Colonic mucosa (tissue), 4 donors: ENCODE measurements at regions not wholly inside any gene's neighbourhood (a gene's known extent, or its start where the extent isn't known, plus 50 kb on each side); places are given as distances from the start of the nearest gene placed in this dataset.

Experiments used
- DNase-seq: peaks from one replicate; pipeline ENCODE4 v3.0.0-alpha.2; 2020
- H3K27ac ChIP-seq: fragments of 200-600 bp; one replicate; pipeline ENCODE4 v1.8.0; 2021
- H3K27me3 ChIP-seq: fragments of 200-600 bp; one replicate; pipeline ENCODE4 v1.8.0; 2021
- H3K36me3 ChIP-seq: fragments of 200-600 bp; one replicate; pipeline ENCODE4 v1.8.0; 2021
- H3K4me1 ChIP-seq: fragments of 200-600 bp; one replicate; pipeline ENCODE4 v1.8.0; 2021; ENCODE audit warnings: mild to moderate bottlenecking
- H3K4me3 ChIP-seq: fragments of 200-600 bp; one replicate; pipeline ENCODE4 v1.8.0; 2021
- H3K9ac ChIP-seq, 2 donors: one replicate each; pipeline ENCODE4 v1.7.0; 2013; ENCODE audit warnings: control low read depth in 2 of 2, low read depth in 2 of 2, low read length in 2 of 2
- H3K9me3 ChIP-seq: fragments of 200-600 bp; one replicate; pipeline ENCODE4 v1.8.0; 2021
- CTCF ChIP-seq: fragments of 200-600 bp; IDR thresholded peaks from one replicate; pipeline ENCODE4 v1.8.0; 2022; ENCODE audit warnings: antibody characterized with exemption, mild to moderate bottlenecking
- intact Hi-C: fragments of 100-400 bp; cut with DNase I; formaldehyde crosslinking; loops from one replicate; pipeline ENCODE4 v1.14.1; 2022
- donor health status: healthy.
- donor health status: DM: no; HTN: no; CAD: no.
- donor health status: DM: no; HTN: no; CAD: no.

GRCh38 chr9:135198144-135198543, 110.7 kb downstream of the OLFM1 start:
- Histone ChIP-seq H3K4me1 (no peaks in the 10 kb centered on the region), H3K27ac (no peak overlapping the region), H3K9ac (no peak overlapping the region), H3K27me3 (no peaks in the 10 kb centered on the region), H3K9me3 (no peaks in the 10 kb centered on the region), H3K36me3 (no peaks in the 10 kb centered on the region), H3K4me3 (no peak overlapping the region)
- TF ChIP-seq CTCF: no peak
- no peak for DNase-seq
- intact Hi-C loops: no loop called here

- no peak for TF ChIP-seq CTCF
- H3K4me1 ChIP-seq: no peaks in the 10 kb centered on the region
- intact Hi-C loops: no loop called here
- no peaks in the 10 kb centered on the region for H3K9me3 ChIP-seq
- H3K36me3 ChIP-seq: no peaks in the 10 kb centered on the region
- no peak overlapping the region for H3K9ac ChIP-seq
- DNase-seq: no peak
- no peak overlapping the region for H3K4me3 ChIP-seq
- no peak overlapping the region for H3K27ac ChIP-seq
- no peaks in the 10 kb centered on the region for H3K27me3 ChIP-seq
Measured at GRCh38 chr9:135198586-135199285, 111.3 kb downstream of the OLFM1 start.

- H3K27ac ChIP-seq: no peak overlapping the region
- H3K4me1 ChIP-seq: no peaks in the 10 kb centered on the region
- no peak for TF ChIP-seq CTCF
- no peak overlapping the region for H3K4me3 ChIP-seq
- no peaks in the 10 kb centered on the region for H3K9me3 ChIP-seq
- H3K36me3 ChIP-seq: no peaks in the 10 kb centered on the region
- DNase-seq: no peak
- no peak overlapping the region for H3K9ac ChIP-seq
- H3K27me3 ChIP-seq: no peaks in the 10 kb centered on the region
- intact Hi-C loops: no loop called here
Measured at GRCh38 chr9:135199489-135199888, 112.0 kb downstream of the OLFM1 start.

GRCh38 chr9:135201711-135202110, 114.2 kb downstream of the OLFM1 start:
- DNase-seq: no peak
- Histone ChIP-seq H3K9me3 (no peaks in the 10 kb centered on the region), H3K27me3 (no peaks in the 10 kb centered on the region), H3K4me3 (no peak overlapping the region), H3K27ac (no peak overlapping the region), H3K36me3 (no peaks in the 10 kb centered on the region), H3K4me1 (no peaks in the 10 kb centered on the region), H3K9ac (no peak overlapping the region)
- no peak for TF ChIP-seq CTCF
- intact Hi-C loops: no loop called here

- Histone ChIP-seq H3K4me3 (no peak overlapping the region), H3K27ac (no peak overlapping the region), H3K27me3 (no peaks in the 10 kb centered on the region), H3K9ac (no peak overlapping the region), H3K9me3 (no peaks in the 10 kb centered on the region), H3K36me3 (no peaks in the 10 kb centered on the region), H3K4me1 (no peaks in the 10 kb centered on the region)
- intact Hi-C loops: no loop called here
- DNase-seq: no peak
- no peak for TF ChIP-seq CTCF
Measured at GRCh38 chr9:135204177-135204576, 116.7 kb downstream of the OLFM1 start.
